ENCODE measurements at regions not wholly inside any gene's neighbourhood (a gene's known extent, or its start where the extent isn't known, plus 50 kb on each side); places are given as distances from the start of the nearest gene placed in this dataset.
"Not testable (repeated sequence)": the region's sequence is repeated elsewhere in the genome, so short reads cannot be mapped to it uniquely, and the experiment has no call there.

DNA sequence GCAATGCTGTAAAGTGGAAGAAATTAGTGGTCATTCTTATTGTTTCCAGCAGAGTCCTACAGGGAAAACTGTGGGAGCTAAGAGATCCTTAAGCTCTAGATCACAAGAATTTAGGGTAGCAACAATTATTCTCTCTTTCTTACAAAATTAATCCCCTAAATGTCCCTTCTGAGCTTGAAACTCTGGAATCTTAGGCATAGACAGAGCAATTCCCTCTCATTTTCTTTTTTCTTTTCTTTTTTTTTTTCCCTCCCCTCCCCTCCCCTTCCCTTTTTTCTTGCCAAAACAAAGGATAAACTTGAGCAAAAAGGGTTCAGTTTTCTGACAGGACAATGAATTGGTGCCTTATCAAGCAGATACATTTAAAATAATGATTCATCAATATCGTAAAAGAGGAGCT, 441.0 kb downstream of the DSC3 start (continued):
- TF ChIP-seq, protein P1, sequence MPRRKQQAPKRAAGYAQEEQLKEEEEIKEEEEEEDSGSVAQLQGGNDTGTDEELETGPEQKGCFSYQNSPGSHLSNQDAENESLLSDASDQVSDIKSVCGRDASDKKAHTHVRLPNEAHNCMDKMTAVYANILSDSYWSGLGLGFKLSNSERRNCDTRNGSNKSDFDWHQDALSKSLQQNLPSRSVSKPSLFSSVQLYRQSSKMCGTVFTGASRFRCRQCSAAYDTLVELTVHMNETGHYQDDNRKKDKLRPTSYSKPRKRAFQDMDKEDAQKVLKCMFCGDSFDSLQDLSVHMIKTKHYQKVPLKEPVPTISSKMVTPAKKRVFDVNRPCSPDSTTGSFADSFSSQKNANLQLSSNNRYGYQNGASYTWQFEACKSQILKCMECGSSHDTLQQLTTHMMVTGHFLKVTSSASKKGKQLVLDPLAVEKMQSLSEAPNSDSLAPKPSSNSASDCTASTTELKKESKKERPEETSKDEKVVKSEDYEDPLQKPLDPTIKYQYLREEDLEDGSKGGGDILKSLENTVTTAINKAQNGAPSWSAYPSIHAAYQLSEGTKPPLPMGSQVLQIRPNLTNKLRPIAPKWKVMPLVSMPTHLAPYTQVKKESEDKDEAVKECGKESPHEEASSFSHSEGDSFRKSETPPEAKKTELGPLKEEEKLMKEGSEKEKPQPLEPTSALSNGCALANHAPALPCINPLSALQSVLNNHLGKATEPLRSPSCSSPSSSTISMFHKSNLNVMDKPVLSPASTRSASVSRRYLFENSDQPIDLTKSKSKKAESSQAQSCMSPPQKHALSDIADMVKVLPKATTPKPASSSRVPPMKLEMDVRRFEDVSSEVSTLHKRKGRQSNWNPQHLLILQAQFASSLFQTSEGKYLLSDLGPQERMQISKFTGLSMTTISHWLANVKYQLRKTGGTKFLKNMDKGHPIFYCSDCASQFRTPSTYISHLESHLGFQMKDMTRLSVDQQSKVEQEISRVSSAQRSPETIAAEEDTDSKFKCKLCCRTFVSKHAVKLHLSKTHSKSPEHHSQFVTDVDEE (CRISPR knock-in tag; IDR thresholded peaks at IDR 0.05) = no peak
- TF ChIP-seq CSRNP3 (CRISPR knock-in tag; IDR thresholded peaks at IDR 0.05) (no peak), PPARA (CRISPR knock-in tag; IDR thresholded peaks at IDR 0.05; ENCODE audit: borderline replicate concordance) (no peak), ZNF8 (CRISPR knock-in tag; IDR thresholded peaks at IDR 0.05) (no peak), ZNF565 (CRISPR knock-in tag; conservative IDR thresholded peaks at IDR 0.05; ENCODE audit: low read depth) (no peak)

- no peak for ATAC-seq
- no peak for TF ChIP-seq PPARA (CRISPR knock-in tag; IDR thresholded peaks at IDR 0.05; ENCODE audit: borderline replicate concordance)
- TF ChIP-seq, protein P1 (CRISPR knock-in tag; IDR thresholded peaks at IDR 0.05) = no peak
- TF ChIP-seq OSR1 (CRISPR knock-in tag; IDR thresholded peaks at IDR 0.05) = no peak
- no peak for TF ChIP-seq RARB (CRISPR knock-in tag; IDR thresholded peaks at IDR 0.05)
Measured at GRCh38 chr18:30597202-30597601, 445.3 kb downstream of the DSC3 start.

GRCh38 chr18:30596635-30597034, 445.9 kb downstream of the DSC3 start:
- ATAC-seq = no peak

GRCh38 chr18:30595942-30596341, 446.6 kb downstream of the DSC3 start:
- ATAC-seq = no peak
- TF ChIP-seq SNAI2 (CRISPR knock-in tag; IDR thresholded peaks at IDR 0.05) (no peak), ARNTL (CRISPR knock-in tag; IDR thresholded peaks at IDR 0.05; ENCODE audit: borderline replicate concordance, low read depth) (no peak)

More at GRCh38 chr18:30596635-30597034, 445.9 kb downstream of the DSC3 start:
- TF ChIP-seq ZFP3 (CRISPR knock-in tag; IDR thresholded peaks at IDR 0.05) (no peak), ZC3H10 (CRISPR knock-in tag; IDR thresholded peaks at IDR 0.05) (no peak), RARB (CRISPR knock-in tag; IDR thresholded peaks at IDR 0.05) (no peak), ZNF70 (CRISPR knock-in tag; IDR thresholded peaks at IDR 0.05) (no peak), ZNF565 (CRISPR knock-in tag; conservative IDR thresholded peaks at IDR 0.05; ENCODE audit: low read depth) (no peak), OSR1 (CRISPR knock-in tag; IDR thresholded peaks at IDR 0.05) (no peak), TOX (CRISPR knock-in tag; IDR thresholded peaks at IDR 0.05; ENCODE audit: borderline replicate concordance) (no peak), TCF4 (CRISPR knock-in tag; IDR thresholded peaks at IDR 0.05; ENCODE audit: borderline replicate concordance) (no peak)
- TF ChIP-seq, protein P2, sequence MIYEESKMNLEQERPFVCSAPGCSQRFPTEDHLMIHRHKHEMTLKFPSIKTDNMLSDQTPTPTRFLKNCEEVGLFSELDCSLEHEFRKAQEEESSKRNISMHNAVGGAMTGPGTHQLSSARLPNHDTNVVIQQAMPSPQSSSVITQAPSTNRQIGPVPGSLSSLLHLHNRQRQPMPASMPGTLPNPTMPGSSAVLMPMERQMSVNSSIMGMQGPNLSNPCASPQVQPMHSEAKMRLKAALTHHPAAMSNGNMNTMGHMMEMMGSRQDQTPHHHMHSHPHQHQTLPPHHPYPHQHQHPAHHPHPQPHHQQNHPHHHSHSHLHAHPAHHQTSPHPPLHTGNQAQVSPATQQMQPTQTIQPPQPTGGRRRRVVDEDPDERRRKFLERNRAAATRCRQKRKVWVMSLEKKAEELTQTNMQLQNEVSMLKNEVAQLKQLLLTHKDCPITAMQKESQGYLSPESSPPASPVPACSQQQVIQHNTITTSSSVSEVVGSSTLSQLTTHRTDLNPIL (CRISPR knock-in tag; IDR thresholded peaks at IDR 0.05; ENCODE audit: low read depth) = no peak

DNA sequence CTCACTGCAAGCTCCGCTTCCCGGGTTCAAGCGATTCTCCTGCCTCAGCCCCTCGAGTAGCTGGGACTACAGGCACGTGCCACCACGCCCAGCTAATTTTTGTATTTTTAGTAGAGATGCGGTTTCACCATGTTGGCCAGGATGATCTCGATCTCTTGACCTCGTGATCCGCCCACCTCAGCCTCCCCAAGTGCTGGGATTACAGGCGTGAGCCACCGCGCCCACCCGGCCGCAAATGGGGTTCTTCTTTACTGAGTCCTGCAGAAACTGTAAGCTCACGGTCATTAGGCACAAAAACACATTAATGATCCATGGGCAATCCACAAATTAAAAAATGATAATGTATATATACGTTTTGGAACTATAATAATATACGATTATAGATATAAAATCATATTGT, 447.6 kb downstream of the DSC3 start:
- not testable (repeated sequence) for ATAC-seq

DNA sequence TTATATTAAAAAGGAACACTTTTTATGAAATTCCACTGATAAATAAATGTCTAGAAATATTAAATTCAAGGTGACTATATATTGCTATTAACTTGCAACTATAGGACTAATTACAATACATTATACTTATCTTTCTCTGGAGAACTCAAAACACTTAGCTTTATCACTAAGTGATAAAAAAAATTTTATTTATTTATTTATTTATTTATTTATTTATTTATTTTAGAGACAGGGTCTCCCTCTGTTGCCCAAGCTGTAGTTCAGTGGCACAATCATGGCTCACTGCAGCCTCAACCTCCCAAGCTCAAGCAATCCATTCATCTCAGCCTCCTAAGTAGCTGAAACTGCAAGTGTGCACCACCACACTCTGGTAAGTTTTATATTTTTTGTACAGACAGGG, 451.1 kb downstream of the DSC3 start:
- TF ChIP-seq, protein P3, sequence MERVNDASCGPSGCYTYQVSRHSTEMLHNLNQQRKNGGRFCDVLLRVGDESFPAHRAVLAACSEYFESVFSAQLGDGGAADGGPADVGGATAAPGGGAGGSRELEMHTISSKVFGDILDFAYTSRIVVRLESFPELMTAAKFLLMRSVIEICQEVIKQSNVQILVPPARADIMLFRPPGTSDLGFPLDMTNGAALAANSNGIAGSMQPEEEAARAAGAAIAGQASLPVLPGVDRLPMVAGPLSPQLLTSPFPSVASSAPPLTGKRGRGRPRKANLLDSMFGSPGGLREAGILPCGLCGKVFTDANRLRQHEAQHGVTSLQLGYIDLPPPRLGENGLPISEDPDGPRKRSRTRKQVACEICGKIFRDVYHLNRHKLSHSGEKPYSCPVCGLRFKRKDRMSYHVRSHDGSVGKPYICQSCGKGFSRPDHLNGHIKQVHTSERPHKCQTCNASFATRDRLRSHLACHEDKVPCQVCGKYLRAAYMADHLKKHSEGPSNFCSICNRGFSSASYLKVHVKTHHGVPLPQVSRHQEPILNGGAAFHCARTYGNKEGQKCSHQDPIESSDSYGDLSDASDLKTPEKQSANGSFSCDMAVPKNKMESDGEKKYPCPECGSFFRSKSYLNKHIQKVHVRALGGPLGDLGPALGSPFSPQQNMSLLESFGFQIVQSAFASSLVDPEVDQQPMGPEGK (CRISPR knock-in tag; IDR thresholded peaks at IDR 0.05; ENCODE audit: borderline replicate concordance) = no peak
- TF ChIP-seq ESRRG (CRISPR knock-in tag; IDR thresholded peaks at IDR 0.05) (no peak), PPARA (CRISPR knock-in tag; IDR thresholded peaks at IDR 0.05; ENCODE audit: borderline replicate concordance) (no peak)
- TF ChIP-seq, protein P1 (CRISPR knock-in tag; IDR thresholded peaks at IDR 0.05) = no peak

More for the DNA sequence above, 451.1 kb downstream of the DSC3 start:
- no peak for ATAC-seq

Measured in SK-N-SH treated with all-trans-retinoic acid at 6 μM for 48 hours (cell line).